ENCODE measurements at regions not wholly inside any gene's neighbourhood (a gene's known extent, or its start where the extent isn't known, plus 50 kb on each side); places are given as distances from the start of the nearest gene placed in this dataset.

- no peaks in the 10 kb centered on the region for H3K36me3 ChIP-seq (ENCODE audit: control insufficient read depth, insufficient read depth, low read length)
- H3K56ac ChIP-seq (ENCODE audit: extremely low read depth, insufficient read depth, low read length) = no peak overlapping the region
- H2AK5ac ChIP-seq (ENCODE audit: low read depth, low read length) = no peak overlapping the region
- no peaks in the 10 kb centered on the region for H3K9me3 ChIP-seq (ENCODE audit: control insufficient read depth, insufficient read depth, low read length)
- H2BK15ac ChIP-seq (ENCODE audit: low read depth, low read length) = no peak overlapping the region
- in situ Hi-C loops (cut with MboI; ENCODE audit: low sequenced_read_pairs) = no loop called here
- H4K8ac ChIP-seq (ENCODE audit: low read depth in 2 of 2, low read length in 2 of 2) = no peak overlapping the region
- H2AK9ac ChIP-seq (replicated peaks; ENCODE audit: low read depth, low read length, poor library complexity) = no peak overlapping the region
- H2BK20ac ChIP-seq (ENCODE audit: low read depth, low read length) = no peak overlapping the region
- ATAC-seq (ENCODE audit: low read depth) (no peak), DNase-seq (no peak)
- no peak overlapping the region for H4K91ac ChIP-seq (ENCODE audit: insufficient read depth, low read depth, low read length)
- no peaks in the 10 kb centered on the region for H3K4me1 ChIP-seq (ENCODE audit: control insufficient read depth, insufficient read depth, low read length)
- no peak overlapping the region for H3K23ac ChIP-seq (ENCODE audit: low read depth, low read length)
- H3K9me1 ChIP-seq (ENCODE audit: insufficient read depth, low read length) = no peaks in the 10 kb centered on the region
- no peak overlapping the region for H2AFZ ChIP-seq (replicated peaks; ENCODE audit: low read length, poor library complexity)
- ChIA-PET CTCF (interaction anchor here (0.7 kb wide), 1 partner anchor 126 kb away, joined by 4 read pairs; no protein-coding TSS in a partner anchor), POLR2A (ENCODE audit: unreplicated experiment) (no interaction called here)
- H3K9ac ChIP-seq (ENCODE audit: low read depth, low read length) = no peak overlapping the region
- H3K4me3 ChIP-seq (ENCODE audit: insufficient read depth, low read depth, low read length) = no peak overlapping the region
- H4K5ac ChIP-seq (ENCODE audit: low read depth, low read length) = no peak overlapping the region
- H4K20me1 ChIP-seq (ENCODE audit: insufficient read depth, low read length) = no peaks in the 10 kb centered on the region
- no TSS peak for BruUV-seq (replicated peaks)
- H3K27me3 ChIP-seq (ENCODE audit: control insufficient read depth, insufficient read depth, low read length) = no peaks in the 10 kb centered on the region
- no peak overlapping the region for H3K4ac ChIP-seq (ENCODE audit: low read depth, low read length)
- H3K79me1 ChIP-seq (ENCODE audit: low read depth in 1 of 2, low read length in 2 of 2) = no peaks in the 10 kb centered on the region
- intact Hi-C loops (cut with micrococcal nuclease) = no loop called here
- no peak for TF ChIP-seq NFE2L2 (IDR thresholded peaks at IDR 0.05; ENCODE audit: low read depth, low read length)
- no peak for TF ChIP-seq MXI1 (IDR thresholded peaks at IDR 0.05; ENCODE audit: borderline replicate concordance, low read depth, low read length)
- no peak for TF ChIP-seq CEBPB (IDR thresholded peaks at IDR 0.05; ENCODE audit: low read depth, low read length)
- no peak for TF ChIP-seq MAFK (IDR thresholded peaks at IDR 0.05; ENCODE audit: low read depth, low read length)
- TF ChIP-seq, protein P1, sequence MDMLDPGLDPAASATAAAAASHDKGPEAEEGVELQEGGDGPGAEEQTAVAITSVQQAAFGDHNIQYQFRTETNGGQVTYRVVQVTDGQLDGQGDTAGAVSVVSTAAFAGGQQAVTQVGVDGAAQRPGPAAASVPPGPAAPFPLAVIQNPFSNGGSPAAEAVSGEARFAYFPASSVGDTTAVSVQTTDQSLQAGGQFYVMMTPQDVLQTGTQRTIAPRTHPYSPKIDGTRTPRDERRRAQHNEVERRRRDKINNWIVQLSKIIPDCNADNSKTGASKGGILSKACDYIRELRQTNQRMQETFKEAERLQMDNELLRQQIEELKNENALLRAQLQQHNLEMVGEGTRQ (IDR thresholded peaks at IDR 0.05; ENCODE audit: low read depth, low read length) = no peak
- no peak for TF ChIP-seq BHLHE40 (IDR thresholded peaks at IDR 0.05; ENCODE audit: low read depth, low read length)
- TF ChIP-seq, protein P2, sequence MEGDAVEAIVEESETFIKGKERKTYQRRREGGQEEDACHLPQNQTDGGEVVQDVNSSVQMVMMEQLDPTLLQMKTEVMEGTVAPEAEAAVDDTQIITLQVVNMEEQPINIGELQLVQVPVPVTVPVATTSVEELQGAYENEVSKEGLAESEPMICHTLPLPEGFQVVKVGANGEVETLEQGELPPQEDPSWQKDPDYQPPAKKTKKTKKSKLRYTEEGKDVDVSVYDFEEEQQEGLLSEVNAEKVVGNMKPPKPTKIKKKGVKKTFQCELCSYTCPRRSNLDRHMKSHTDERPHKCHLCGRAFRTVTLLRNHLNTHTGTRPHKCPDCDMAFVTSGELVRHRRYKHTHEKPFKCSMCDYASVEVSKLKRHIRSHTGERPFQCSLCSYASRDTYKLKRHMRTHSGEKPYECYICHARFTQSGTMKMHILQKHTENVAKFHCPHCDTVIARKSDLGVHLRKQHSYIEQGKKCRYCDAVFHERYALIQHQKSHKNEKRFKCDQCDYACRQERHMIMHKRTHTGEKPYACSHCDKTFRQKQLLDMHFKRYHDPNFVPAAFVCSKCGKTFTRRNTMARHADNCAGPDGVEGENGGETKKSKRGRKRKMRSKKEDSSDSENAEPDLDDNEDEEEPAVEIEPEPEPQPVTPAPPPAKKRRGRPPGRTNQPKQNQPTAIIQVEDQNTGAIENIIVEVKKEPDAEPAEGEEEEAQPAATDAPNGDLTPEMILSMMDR (conservative IDR thresholded peaks at IDR 0.05; ENCODE audit: low read depth, low read length) = no peak
- no peak for TF ChIP-seq FOS (IDR thresholded peaks at IDR 0.05; ENCODE audit: low read depth, low read length)
- TF ChIP-seq SMC3 (IDR thresholded peaks at IDR 0.05; ENCODE audit: low read depth, low read length) = no peak
- TF ChIP-seq RFX5 (IDR thresholded peaks at IDR 0.05; ENCODE audit: low read depth, low read length) = no peak
- TF ChIP-seq CHD1 (IDR thresholded peaks at IDR 0.05; ENCODE audit: low read depth, low read length) = no peak
- dilution Hi-C loops (cut with HindIII; ENCODE audit: low sequenced_read_pairs, unreplicated experiment) = no loop called here
- H3K14ac ChIP-seq (replicated peaks; ENCODE audit: low read depth, low read length) = no peak overlapping the region
- H3K27ac ChIP-seq (ENCODE audit: insufficient read depth, low read length) = no peak overlapping the region
- WGBS, 2 experiments (ENCODE audit: extremely low coverage in 2 of 2, insufficient read length in 1 of 2) = no CpG with 5 or more reads among the region's 7 CpGs
- H2BK5ac ChIP-seq (ENCODE audit: low read depth, low read length, poor library complexity, severe bottlenecking) = no peak overlapping the region
- no peak overlapping the region for H3K4me2 ChIP-seq (ENCODE audit: low read depth, low read length)
- H2BK120ac ChIP-seq (ENCODE audit: low read depth, low read length) = no peak overlapping the region
- no peak overlapping the region for H3K18ac ChIP-seq (ENCODE audit: low read depth, low read length)
Observed at GRCh38 chr3:146865175-146865755, 260.1 kb upstream of the PLSCR5 start.
